ENCODE measurements at regions not wholly inside any gene's neighbourhood (a gene's known extent, or its start where the extent isn't known, plus 50 kb on each side); places are given as distances from the start of the nearest gene placed in this dataset.

- TF ChIP-seq EP300 (IDR thresholded peaks at IDR 0.05), result no peak
- TF ChIP-seq POLR2AphosphoS5 (IDR thresholded peaks at IDR 0.05), result no peak
- no peak for TF ChIP-seq POLR2A (IDR thresholded peaks at IDR 0.05)
- TF ChIP-seq, protein P1, sequence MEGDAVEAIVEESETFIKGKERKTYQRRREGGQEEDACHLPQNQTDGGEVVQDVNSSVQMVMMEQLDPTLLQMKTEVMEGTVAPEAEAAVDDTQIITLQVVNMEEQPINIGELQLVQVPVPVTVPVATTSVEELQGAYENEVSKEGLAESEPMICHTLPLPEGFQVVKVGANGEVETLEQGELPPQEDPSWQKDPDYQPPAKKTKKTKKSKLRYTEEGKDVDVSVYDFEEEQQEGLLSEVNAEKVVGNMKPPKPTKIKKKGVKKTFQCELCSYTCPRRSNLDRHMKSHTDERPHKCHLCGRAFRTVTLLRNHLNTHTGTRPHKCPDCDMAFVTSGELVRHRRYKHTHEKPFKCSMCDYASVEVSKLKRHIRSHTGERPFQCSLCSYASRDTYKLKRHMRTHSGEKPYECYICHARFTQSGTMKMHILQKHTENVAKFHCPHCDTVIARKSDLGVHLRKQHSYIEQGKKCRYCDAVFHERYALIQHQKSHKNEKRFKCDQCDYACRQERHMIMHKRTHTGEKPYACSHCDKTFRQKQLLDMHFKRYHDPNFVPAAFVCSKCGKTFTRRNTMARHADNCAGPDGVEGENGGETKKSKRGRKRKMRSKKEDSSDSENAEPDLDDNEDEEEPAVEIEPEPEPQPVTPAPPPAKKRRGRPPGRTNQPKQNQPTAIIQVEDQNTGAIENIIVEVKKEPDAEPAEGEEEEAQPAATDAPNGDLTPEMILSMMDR (IDR thresholded peaks at IDR 0.05), result no peak
Measured at GRCh38 chr2:163419000-163419830, 316.6 kb downstream of the FIGN start.

GRCh38 chr2:163417596-163418337, 318.0 kb downstream of the FIGN start:
- Histone ChIP-seq H3K27ac (no peak overlapping the region), H3K27me3 (no peaks in the 10 kb centered on the region), H3K4me1 (no peaks in the 10 kb centered on the region), H3K36me3 (no peaks in the 10 kb centered on the region), H3K9me3 (no peaks in the 10 kb centered on the region), H3K4me3 (no peak overlapping the region)
- DNase-seq (no peak), ATAC-seq (ENCODE audit: low FRiP score in 2 of 2) (no peak)
- WGBS, 2 donors, result 66 to 85% methylated on average over 2 of the region's 2 CpGs
- TF ChIP-seq EP300 (IDR thresholded peaks at IDR 0.05), result no peak
- TF ChIP-seq, protein P1 (IDR thresholded peaks at IDR 0.05), result no peak

More at GRCh38 chr2:163419000-163419830, 316.6 kb downstream of the FIGN start:
- DNase-seq (no peak), ATAC-seq (ENCODE audit: low FRiP score in 2 of 2) (no peak)
- no peak overlapping the region for H3K4me3 ChIP-seq
- H3K9me3 ChIP-seq, result no peaks in the 10 kb centered on the region
- no peaks in the 10 kb centered on the region for H3K4me1 ChIP-seq
- 75 to 77% methylated on average over 4 of the region's 4 CpGs for WGBS, 2 donors
- no peak overlapping the region for H3K27ac ChIP-seq
- H3K27me3 ChIP-seq, result no peaks in the 10 kb centered on the region
- no peaks in the 10 kb centered on the region for H3K36me3 ChIP-seq

DNA sequence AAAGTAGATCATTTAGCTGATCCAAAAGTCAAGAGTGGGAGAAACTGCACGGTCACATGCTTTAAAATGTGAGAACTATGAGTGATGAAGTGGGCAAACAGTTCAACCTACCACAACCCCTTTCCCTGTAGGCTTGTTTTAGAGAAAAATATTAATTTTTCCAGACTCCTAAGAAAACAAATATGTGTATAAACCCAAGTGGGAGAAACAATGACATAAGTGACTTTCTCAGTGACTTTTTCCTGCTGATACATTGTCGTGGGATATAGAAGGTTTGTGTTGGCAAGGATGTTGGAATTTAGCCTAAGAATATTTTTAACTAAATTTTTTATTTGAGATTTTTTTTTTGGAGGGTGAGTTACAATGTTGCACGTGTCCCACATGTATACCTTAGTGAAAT, 321.7 kb downstream of the FIGN start:
- no peak for ATAC-seq (ENCODE audit: low FRiP score in 2 of 2)
- Histone ChIP-seq H3K27ac (no peak overlapping the region), H3K36me3 (no peaks in the 10 kb centered on the region), H3K27me3 (no peaks in the 10 kb centered on the region), H3K9me3 (no peaks in the 10 kb centered on the region), H3K4me3 (no peak overlapping the region), H3K4me1 (no peaks in the 10 kb centered on the region)
- TF ChIP-seq POLR2A (IDR thresholded peaks at IDR 0.05), result no peak
- no peak for TF ChIP-seq POLR2AphosphoS5 (IDR thresholded peaks at IDR 0.05)
- TF ChIP-seq, protein P1 (IDR thresholded peaks at IDR 0.05), result no peak
- TF ChIP-seq EP300 (IDR thresholded peaks at IDR 0.05), result no peak
- 65 to 70% methylated on average over 3 of the region's 3 CpGs for WGBS, 2 donors
- no peak for DNase-seq

- TF ChIP-seq POLR2A (IDR thresholded peaks at IDR 0.05) (no peak), POLR2AphosphoS5 (IDR thresholded peaks at IDR 0.05) (no peak), EP300 (IDR thresholded peaks at IDR 0.05) (no peak)
- TF ChIP-seq, protein P1 (IDR thresholded peaks at IDR 0.05), result no peak
- WGBS, 2 donors, result 44 to 46% methylated on average over 3 of the region's 3 CpGs
- ATAC-seq (ENCODE audit: low FRiP score in 2 of 2) (no peak), DNase-seq (no peak)
- Histone ChIP-seq H3K9me3 (no peaks in the 10 kb centered on the region), H3K4me3 (no peak overlapping the region), H3K36me3 (no peaks in the 10 kb centered on the region), H3K27me3 (no peaks in the 10 kb centered on the region), H3K4me1 (no peaks in the 10 kb centered on the region), H3K27ac (no peak overlapping the region)
Measured at GRCh38 chr2:163407296-163407695, 328.5 kb downstream of the FIGN start.
